ENCODE measurements at regions not wholly inside any gene's neighbourhood (a gene's known extent, or its start where the extent isn't known, plus 50 kb on each side); places are given as distances from the start of the nearest gene placed in this dataset.

DNA sequence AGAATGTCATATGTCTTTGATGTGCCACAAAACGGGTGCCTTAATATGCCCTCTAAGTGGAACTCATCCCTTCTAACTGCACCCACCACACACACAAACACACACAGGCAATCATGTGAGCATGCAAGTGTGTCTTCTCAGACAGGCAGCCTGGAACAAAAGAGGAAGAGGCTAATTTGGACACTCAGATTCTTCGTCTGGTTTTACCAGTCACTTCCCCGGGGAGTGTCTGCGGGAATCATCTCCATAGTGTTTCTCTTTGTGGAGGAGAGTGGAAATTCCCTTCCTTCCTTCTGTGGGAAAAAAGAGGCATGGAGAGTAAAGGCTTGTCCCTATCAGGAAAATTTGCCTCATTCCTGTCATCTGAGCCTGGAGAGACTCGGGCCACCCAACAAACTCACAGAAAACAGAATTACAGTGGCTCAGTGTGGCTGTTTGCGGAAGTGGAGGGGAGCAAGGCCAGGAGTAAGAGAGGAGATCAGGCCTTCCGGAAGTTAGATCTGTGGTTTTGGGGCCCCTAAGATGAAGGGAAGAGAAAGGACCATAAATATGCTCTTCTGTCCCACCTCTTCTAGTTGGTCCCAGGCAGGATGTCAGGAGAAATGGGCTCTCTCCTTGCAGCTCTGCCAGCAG is 212.6 kb upstream of the SEMA6D start:
- DNase-seq (ENCODE audit: low read depth, low spot score): no peak

DNA sequence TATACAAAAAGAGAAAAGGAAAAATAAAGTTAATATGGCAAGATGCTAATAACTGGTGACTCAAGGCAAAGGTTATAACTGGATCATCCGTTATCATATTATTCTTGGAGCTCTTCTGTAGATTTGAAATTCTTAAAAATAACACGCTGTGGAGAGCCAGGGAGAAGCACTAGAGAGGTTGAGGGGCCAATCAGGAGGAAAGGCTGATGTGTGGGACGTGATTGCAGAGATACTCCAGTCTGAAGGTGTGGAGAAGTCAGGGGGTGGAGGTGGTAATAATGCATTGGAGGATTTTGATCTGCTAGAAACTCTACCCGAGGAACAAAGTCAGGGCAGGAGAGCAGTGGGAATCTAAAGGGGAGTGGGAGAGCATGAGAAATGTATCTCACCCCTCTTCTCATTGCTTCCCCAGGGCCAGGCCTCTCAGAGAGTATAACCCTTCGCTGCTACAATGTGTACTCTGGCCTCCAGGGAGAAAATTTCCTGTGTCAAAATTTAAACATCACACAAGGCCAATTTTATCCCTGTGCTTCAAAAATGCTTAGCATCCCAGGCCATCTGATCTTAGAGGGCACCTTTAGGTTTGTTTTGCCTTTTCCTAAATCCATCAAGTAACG is 211.5 kb upstream of the SEMA6D start:
- DNase-seq (ENCODE audit: low read depth, low spot score): no peak

DNA sequence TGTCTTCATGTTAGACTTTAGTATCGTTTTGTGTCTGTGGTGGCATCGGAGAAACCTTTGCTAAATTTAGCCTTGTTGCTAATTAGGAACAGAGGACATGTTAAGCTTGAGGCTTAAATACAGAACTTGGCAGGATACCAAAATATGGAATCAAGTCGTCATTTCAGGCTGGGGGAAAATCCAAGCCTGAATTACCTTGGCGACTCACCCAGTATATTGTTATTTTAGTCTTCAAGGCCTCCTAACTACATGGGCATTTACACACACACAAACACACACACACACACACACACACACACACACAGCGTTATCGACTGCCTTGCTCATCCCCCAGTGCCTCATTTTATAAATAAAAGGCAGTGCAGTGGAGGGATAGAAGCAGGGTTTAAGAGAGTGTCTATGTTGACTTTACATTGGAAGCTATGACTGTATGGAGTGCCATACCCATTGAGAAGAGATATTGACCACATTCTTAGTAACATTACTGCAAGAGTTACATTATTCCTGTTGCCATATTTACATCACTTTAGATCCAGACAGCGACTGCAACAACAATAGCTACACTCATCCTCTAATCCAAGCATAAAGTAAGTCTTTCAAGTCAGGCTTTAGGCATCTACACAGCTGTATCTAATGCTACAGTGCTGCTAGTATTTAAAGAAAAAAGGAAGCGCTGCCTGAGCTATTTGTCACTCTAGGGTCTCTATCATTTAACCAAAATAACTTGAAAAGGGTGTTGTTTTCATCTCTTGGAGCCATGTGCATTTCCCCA is 210.8 kb upstream of the SEMA6D start:
- DNase-seq (ENCODE audit: low read depth, low spot score): peak; percentile 33

DNA sequence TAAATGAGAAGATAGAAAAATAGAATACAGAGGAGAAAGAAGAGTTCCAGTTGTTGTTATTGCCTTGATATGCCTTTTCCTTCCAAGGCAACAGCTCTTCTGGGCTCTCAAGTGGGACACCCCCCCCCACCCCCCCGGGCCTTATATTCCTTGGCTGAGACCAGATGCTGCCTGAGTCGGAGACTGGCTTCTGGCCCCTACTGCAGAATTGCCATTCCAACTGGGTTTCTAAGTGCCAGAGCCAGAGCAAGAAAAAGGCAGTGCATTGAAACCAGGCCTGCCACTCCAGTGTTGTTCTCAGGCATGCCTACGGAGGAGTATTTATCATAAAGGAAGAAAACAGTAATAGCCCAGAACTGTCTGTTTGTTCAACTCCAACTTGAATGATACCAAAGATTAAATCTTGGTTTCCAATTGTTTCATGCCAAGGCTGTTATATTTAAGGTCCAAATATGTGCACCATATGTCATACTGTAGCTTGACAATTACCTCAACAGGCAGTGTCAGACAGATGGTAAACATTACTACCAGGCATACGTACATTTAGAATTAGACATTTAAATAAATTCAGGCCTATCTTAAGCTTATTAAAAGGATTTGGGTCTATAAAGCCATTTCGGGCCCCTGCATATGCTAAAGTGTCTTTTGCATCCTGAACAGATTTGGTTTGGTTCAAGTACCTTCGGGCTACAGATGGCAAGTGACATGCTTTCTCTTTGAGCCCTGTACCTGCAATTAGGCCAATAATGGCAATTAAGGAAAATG is 209.9 kb upstream of the SEMA6D start:
- no peak for DNase-seq (ENCODE audit: low read depth, low spot score)

DNA sequence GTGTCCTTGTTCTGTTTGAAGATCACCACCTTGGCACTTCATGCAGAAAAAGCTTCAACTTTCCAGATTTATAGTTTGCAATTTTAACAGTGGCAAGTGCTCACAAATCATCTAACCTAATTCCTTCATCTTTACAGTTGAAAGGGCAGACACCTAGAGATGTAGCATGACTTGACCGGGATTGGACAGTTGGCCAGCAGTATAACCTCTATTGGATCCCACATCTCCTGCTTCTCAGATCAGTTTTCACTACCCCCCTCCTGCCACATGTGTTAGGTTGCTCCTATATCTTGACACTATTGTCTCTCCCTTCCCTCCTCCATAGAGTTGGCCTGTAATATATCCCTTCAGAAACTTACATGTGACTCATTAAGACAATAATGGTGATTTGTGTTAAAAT is 206.0 kb upstream of the SEMA6D start:
- no peak for DNase-seq (ENCODE audit: low read depth, low spot score)

DNA sequence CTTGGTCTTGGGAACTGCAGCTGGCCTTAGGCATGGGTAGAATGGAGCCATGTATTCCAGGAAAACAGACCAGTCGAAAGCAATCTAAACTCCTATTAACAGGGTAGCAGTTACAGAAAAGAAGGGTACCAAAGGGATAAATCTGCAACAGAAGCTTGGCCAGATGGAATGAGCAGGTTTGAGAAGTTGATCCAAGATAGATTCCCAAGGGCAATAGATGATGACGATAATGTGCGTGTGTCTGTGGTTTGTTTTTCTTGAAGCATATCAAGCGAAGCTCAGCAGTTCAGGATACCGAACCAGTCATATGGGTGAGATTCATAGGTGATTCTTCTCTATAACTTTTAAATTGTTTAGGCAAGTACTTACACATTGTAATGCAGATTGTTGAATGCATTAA is 203.8 kb upstream of the SEMA6D start:
- no peak for DNase-seq (ENCODE audit: low read depth, low spot score)

DNA sequence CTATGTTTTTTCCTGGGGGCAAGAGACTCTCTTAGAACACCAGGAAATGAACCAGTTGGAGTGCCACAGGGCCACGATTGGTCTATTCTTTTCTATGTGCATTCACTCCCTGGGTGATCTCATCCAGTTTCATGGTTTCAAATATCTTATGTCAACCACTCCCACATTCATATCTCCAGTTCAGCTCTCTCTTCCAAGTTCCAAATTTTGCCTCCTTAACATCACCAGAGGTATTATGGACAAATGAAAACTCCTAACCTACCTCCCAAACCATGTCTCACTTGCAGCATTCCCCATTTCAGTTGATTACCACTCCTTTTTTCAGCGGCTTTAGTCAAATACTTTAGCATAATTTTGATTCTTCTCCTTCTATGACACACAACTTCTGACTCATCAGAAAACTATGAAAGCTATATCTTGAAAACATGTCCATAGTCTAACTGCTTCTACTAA is 203.1 kb upstream of the SEMA6D start:
- no peak for DNase-seq (ENCODE audit: low read depth, low spot score)

DNA sequence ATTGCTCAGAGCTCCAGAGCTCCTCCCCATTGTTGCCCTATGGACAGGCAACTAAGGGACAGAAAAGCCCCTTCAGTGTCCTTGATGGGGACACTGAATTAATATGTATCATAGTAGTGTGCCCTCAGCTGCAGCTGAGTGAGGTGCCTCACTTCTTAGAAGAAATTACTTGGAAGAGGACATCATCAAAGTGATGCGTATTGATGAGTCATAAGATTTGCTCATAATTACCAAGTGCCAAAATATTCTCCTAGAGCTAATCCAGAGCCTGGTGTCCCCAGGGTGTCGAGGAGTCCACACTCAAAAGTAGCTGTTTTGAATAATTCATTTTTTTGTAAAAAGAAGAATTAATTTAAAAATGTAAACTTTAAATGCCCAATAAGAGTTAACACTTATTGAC is 200.7 kb upstream of the SEMA6D start:
- DNase-seq (ENCODE audit: low read depth, low spot score): no peak

DNA sequence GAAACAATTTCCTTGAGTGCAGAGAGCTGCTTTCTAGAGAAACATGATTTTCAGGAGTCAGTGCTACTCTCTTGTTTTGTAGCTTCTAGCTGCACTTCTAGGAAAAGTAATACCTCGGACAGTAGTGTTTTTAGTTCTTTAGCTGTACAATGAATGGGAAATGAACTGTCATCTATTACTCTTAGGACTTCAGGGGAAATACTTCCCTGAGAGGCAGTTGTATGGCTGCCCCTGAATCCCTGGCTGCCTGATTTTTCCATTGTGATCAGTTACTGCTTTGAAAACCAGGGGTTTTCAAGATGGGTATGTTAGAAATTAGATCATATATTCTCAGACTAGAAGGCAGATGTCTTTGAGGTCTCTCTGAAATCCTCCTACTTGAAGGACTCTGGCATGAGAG is 200.3 kb upstream of the SEMA6D start:
- no peak for DNase-seq (ENCODE audit: low read depth, low spot score)

DNA sequence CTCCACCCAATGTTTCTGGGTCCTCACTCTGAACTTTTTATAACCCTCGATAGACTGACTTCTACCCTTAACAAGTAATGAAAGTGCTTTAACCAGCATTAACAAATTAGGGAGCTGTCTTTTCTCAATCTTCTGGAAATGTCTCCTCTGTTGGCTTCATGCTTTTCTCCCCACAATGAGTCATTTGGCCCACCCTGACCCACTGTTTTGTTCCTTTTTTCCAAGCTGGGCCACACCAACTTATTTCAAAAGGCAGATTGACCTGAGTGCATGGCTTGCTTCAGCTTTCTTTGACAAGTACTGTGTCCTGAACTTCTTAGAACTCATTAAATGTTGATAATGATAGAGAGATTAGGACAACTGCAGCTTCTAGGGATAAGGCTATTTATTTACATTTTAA is 199.6 kb upstream of the SEMA6D start:
- DNase-seq (ENCODE audit: low read depth, low spot score): no peak

DNA sequence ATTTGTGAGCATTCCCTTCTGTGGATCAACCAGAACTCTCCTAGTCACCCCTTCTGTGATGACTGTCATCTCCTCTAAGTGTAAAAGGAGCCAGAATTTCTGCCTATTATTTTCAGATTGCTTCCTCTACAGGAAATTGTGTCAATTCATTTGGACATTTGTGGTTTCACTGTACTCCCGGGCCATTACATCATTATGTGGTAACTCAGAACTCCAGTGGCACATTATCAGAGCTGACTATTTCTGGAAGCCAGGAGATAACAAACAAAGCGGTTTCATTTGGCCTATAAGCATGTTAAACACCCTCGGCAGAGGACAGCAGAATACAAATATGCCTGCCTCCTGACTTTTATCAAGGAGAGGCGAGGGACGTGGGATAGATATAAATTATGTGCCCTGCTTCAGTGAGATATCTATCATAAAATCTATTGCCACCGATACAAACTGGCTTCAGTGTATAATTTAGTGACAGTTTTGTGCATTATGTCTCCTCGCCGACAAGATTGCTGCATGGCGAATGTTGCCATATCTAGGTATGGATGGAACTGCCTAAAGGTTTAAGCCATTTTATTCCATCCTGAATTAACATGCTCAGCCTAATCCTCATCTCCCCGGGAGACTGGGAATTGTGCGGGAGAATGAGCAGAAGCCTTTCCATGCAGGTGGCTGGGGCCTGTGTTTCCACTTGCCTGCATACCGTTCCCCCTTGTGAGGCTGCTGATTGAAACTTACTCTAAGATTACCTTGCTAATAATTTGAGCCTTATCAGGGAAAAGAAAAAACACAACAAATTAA is 193.4 kb upstream of the SEMA6D start:
- no peak for DNase-seq (ENCODE audit: low read depth, low spot score)

DNA sequence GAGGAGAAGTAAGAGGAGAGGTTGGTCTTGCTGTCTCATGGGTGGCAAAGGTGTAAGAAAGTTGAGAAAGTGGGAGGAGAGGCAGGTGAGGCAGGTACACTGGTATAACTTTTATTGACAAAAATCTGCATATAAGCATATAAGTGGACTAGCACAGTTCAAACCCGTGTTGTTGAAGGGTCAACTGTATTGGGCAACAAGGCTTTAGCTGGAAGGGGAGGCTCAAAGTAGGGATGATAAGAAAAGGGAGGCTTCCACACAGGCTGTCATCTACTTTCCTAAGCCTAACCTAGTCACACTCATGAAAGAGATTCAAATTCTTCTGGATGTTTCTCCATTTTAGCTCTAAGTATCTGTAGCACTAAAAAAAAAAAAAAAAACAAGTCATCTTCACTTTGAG is 188.1 kb upstream of the SEMA6D start:
- DNase-seq (ENCODE audit: low read depth, low spot score): no peak

DNA sequence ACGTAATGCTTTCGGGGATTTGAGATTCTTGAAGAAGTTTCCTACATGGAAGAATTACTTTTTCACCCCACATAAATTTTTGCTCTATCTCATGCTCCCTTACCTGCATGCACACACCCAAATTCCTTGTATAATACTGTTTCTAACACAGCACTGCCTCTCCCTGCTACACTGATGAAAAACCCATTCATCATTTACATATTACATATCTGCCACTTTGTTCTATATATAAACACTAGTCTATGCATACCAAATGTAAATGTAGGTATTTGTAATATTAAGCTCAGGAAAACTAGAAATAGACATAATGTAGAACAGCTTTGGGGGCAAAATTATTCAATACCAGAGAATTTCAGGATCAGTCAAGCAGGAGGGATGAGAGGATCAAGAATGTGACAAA is 182.6 kb upstream of the SEMA6D start:
- DNase-seq (ENCODE audit: low read depth, low spot score): no peak

DNA sequence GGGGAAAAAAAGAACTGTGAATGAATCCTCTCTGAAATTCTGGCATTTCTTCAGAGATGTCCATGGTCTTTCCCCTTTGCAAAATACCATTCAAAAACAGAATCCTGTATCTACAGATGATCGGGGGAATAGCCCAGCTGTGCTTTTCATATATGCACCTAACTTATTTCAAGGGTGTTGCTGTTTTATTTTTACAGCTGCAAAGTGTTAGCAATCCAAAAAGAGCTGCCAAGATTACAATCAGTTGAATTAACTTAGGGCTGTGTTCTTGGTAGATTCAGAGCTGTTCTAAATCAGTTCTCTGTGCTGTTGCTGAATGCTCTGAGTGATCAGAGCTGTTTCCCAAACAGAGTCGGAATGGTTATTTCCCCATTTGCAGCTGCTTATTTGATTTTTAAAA is 175.7 kb upstream of the SEMA6D start:
- no peak for DNase-seq (ENCODE audit: low read depth, low spot score)

DNA sequence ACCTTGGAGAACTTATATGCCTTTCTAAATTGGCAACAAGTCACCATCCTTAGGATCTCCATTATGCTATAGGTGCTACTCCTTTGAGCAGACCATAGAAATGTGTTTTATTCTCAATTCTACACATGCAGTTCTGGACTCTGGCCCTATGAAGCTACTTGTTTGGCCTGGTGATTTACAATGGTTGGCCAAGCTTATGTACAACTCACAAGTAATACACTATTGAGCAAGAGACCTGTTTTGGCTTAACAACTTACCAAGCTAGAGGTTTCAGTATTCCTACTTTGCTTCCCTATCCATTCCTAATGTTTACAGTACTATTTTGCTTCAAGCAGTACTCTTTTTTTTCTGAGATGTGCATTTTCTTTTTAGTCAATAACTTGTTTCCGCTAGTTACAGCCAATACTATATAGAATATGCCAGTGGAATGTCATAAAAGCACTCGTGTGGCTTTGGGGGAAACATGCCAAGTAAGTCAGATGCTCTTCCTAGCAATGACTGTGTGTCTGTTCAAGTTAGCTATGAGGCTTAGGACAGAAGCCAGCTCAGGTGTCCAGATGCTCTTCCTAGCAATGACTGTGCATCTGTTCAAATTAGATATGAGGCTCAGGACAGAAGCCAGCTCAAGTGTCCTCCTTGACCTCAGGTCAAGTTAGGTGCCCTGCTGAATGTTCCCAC is 174.9 kb upstream of the SEMA6D start:
- no peak for DNase-seq (ENCODE audit: low read depth, low spot score)

DNA sequence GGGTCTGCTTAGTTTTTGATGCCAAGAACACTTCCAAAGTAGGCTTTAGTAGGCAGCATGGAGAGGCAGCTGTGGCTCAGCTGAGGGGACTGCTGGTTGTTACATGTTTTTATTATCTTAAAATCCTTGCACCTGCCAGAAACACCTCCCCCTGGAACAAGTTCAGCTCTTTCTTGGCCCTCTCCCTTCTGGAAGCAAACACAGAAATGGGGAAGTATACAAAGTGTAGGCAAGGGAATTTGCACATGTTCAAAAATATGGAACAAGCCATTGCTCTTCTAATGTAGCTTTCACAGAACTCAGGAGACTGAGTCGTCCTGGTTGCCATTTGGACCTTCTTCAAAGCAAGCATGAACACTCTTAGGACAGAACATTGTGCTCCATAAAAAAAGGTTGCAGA is 169.1 kb upstream of the SEMA6D start:
- no peak for DNase-seq (ENCODE audit: low read depth, low spot score)

DNA sequence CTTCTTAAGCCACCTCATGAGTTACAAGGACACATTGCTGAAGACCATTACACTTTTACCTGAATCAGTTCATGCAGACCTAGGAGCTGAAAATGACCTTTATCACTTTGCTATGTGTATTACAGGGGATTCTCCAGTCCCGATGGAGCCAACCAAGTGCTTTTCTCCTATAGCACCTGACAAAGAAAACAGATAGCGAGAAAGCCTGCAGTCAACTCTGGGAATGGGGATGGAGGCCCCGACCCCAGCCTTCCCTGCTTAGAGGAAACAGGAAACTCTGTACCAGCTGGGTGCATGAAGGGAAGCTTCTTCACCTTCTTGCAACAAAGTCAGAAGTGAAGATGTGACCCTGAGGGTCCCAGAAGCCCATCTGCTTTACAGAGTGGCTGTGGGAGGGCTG is 168.3 kb upstream of the SEMA6D start:
- no peak for DNase-seq (ENCODE audit: low read depth, low spot score)

DNA sequence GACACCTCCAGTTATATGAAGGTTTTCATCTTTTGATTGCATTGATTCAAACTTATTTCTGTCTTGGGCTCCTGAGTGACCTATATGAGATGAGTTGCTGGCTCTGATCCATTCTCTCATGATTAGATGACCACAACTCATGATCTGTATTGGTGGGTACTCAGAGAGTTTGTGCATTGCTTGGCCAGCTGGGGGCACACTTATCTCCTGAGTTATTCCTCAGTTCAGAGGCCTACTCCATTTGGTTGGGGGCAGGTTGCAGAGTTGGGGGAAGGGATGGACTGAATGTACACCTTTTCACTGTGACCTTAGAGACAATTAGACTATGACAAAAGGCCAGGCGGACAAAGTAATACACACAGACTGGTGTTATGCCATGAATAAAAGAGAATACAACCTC is 166.2 kb upstream of the SEMA6D start:
- no peak for DNase-seq (ENCODE audit: low read depth, low spot score)

DNA sequence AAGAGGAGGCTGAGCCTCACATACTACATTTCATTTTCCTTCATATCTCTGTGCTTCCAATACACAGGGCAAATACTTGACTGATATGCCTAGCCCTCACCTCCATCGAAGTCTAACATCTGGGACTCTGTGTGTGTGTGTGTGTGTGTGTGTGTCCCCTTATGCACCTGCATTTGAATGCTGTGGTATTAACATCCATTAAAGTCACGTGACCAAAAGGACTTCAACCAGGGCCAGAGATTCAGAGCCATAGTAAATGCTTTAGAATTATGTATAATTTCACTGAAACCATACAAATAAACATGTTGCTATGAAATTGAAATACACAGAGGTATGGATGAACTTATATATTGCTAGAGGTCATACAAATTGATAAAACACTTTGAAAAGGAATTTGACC is 165.8 kb upstream of the SEMA6D start:
- DNase-seq (ENCODE audit: low read depth, low spot score): no peak

DNA sequence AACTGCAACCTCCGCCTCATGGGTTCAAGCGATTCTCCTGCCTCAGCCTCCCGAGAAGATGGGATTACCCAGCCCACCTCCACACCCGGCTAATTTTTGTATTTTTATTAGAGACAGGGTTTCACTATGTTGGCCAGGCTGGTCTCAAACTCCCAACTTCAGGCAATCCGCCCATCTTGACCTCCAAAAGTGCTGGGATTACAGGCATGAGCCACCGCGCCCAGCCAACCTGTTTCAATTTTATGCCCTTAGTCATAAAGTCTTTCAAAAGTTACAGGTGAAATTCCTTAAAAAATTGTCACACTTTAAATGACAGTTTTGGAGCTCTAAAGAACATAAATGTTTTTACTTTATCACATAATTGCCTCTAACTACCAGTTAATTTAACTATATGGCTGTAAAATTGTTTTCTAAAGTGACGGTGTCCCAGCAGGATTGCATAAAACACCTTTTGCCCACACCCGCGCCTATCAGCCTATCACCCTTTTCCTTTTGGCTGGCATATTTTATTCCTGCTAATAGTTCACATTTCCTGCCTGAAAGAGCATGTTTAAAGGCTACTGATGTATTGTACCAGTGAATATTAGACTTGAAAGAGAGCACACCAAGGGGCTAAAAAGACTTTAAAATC is 164.2 kb upstream of the SEMA6D start:
- DNase-seq (ENCODE audit: low read depth, low spot score): no peak

DNA sequence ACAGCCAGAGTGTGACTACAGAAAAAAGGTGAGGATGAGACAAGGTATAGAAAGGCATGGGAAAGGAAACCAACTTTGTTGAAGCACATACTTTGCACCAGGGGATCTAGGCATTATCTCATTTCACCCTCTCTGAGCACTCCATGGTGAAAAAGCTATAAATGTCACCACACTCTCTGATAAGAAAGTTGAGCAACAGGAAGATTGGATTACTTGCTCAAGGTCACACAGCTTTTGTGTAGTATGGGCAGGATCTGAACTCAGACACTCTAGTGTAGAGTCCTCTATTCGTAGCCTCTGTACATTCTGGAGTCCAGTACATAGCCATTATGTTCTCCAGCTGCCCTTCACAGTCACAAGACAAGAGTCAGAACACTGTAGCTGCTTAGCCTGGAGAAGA is 163.4 kb upstream of the SEMA6D start:
- no peak for DNase-seq (ENCODE audit: low read depth, low spot score)

Measured in brain pericyte (primary cell).